Astrocyte (in vitro differentiated cells and primary cell): ENCODE measurements at regions not wholly inside any gene's neighbourhood (a gene's known extent, or its start where the extent isn't known, plus 50 kb on each side); places are given as distances from the start of the nearest gene placed in this dataset.

Experiments
- EZH2 ChIP-seq: IDR thresholded peaks from 2 replicates; pipeline ENCODE4 v1.6.1; 2012; ENCODE audit warnings: mild to moderate bottlenecking, low read length, inconsistent platforms; ENCODE audit not compliant: insufficient read depth
- TF ChIP-seq, protein P1 (sequence below): IDR thresholded peaks from 2 replicates; pipeline ENCODE4 v1.5.1; 2011; ENCODE audit warnings: low read depth, mild to moderate bottlenecking, inconsistent platforms, low read length, moderate library complexity; ENCODE audit not compliant: insufficient read depth

DNA sequence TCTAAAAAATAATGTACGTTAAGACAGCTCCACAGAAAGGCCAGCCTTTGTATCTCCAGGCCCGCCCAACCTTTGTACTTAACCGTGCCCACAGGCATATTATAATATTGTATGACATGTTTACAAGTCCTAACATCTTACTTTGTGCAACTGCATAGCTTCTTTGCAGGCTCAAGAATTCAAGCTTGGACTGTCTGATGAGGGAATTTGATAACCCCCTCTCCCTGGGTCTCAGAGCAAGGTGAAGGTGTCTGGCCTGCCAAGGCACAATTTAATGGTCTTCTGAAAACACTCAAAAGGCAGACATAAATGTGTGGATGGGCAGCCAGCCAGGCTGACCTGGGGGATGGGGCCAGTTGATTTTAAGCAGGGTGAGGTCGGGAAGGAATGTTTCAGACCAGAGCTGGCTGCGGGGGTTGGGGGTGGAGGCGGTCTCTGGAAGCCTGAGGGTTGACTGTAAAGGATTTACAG, 732.7 kb upstream of the FANCL start:
- TF ChIP-seq, protein P1, sequence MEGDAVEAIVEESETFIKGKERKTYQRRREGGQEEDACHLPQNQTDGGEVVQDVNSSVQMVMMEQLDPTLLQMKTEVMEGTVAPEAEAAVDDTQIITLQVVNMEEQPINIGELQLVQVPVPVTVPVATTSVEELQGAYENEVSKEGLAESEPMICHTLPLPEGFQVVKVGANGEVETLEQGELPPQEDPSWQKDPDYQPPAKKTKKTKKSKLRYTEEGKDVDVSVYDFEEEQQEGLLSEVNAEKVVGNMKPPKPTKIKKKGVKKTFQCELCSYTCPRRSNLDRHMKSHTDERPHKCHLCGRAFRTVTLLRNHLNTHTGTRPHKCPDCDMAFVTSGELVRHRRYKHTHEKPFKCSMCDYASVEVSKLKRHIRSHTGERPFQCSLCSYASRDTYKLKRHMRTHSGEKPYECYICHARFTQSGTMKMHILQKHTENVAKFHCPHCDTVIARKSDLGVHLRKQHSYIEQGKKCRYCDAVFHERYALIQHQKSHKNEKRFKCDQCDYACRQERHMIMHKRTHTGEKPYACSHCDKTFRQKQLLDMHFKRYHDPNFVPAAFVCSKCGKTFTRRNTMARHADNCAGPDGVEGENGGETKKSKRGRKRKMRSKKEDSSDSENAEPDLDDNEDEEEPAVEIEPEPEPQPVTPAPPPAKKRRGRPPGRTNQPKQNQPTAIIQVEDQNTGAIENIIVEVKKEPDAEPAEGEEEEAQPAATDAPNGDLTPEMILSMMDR = no peak
- no peak for TF ChIP-seq EZH2
